ENCODE measurements at regions not wholly inside any gene's neighbourhood (a gene's known extent, or its start where the extent isn't known, plus 50 kb on each side); places are given as distances from the start of the nearest gene placed in this dataset.

DNA sequence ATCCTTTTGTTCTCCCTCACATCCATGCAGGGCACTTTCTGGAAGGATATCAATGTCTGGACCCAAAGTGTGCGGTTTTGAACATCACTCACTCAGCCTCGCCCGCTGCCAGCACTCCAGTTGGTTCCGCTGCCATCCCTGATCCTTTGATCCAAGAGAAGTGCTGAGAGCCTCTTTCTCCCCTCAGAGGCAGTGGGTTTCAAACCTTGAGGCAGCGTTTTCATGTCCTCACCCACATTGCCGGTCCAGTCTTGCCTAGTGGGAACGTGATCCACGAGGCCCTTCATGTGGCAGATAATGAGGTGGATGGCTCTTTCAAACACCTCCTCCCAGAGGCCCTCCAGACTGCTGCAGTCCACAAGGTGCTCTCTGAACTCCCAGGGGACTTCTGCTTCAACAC, 122.2 kb downstream of the ACTL8 start:
- DNase-seq, result no peak

DNA sequence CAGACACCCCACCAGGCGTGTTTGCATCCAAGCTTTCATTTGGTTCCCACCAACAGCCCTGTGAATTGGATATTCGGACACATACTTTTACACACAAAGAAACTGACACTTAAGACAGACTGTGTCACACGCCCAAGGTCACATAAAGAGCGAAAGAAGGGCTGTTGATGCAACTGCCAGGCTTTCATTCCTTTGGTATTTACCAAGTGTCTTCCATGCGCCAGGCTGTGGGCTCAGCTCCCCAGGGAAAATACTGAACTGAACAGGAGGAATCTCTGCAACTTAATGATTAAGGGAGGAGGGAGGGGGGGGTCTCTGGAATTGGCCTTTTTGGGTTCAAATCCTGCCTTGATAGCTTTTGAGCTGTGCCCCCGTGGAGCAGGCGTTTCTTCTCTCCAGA, 122.8 kb downstream of the ACTL8 start:
- DNase-seq, result no peak

DNA sequence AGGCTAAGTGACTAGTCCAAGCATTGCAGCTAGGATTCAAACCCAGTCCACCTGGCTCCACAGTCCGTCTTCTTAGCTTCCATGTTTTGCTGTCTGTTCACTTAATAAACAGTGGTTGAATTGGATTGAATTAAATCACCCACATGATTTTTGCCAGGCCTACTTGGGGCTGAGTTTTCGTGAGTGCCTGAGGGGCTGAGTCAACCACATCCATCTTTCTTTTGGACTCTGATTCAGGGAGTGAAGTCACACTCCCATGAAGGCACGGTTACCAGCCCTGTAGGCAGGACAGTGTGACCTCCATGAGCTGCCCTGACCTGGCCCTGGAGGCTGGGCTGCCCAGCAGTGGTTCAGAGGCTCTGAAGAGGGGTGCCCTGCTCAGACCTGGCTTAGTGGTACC, 123.7 kb downstream of the ACTL8 start:
- no peak for DNase-seq

DNA sequence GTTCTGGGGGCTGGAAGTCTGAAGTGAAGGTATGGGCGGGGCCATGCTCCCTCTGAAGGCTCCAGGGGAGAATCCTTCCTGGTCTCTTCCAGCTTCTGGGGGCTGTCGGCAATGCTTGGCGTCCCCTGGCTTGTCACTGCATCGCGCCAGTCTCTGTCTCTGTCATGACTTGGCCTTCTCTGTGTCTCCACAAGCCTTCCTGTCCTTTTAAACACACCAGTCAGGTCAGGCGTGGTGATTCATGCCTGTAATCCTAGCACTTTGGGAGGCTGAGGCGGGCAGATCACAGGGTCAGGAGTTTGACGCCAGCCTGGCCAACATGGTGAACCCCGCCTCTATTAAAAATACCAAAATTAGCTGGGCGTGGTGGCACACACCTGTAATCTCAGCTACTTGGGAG, 125.3 kb downstream of the ACTL8 start:
- no peak for DNase-seq

DNA sequence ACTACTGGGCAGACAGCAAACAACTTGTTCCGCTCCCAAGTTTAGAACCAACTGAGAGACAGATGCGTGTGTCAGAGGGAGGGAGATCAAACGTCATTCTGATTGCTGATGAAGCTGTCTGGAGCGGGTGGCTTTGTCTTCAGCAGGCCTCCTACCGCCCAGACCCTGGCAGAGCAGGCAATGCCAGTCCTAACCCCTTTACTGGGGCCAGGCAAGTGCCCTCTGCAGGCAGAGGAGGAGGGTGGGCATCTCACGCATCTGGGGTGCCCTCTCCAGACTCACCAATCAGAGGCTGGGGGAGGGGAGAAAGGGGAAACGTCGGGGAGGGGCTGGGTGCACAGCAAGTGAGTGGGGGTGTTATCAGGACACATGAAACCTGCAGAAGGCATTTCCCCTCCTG, 126.6 kb downstream of the ACTL8 start:
- DNase-seq, result no peak

DNA sequence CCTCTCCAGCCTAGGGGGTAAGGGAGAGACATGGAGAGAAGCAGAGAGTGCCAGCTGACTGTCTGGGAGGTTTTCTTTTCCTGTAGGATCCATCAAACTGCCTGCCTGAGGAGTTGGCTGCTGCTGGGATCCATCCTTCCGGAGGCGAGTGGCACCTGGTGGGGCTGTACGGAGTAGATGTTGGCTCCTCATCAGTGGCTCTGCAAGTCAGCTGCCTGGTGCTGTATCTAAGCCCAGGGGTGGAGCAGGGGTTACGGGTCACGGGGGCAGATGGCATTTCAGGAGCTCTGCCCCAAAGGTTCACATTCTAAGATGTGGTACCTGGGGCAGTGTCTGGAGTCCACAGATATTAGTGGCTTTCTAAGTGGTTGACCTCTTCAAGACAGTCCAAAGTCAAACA, 128.0 kb downstream of the ACTL8 start:
- no peak for DNase-seq

DNA sequence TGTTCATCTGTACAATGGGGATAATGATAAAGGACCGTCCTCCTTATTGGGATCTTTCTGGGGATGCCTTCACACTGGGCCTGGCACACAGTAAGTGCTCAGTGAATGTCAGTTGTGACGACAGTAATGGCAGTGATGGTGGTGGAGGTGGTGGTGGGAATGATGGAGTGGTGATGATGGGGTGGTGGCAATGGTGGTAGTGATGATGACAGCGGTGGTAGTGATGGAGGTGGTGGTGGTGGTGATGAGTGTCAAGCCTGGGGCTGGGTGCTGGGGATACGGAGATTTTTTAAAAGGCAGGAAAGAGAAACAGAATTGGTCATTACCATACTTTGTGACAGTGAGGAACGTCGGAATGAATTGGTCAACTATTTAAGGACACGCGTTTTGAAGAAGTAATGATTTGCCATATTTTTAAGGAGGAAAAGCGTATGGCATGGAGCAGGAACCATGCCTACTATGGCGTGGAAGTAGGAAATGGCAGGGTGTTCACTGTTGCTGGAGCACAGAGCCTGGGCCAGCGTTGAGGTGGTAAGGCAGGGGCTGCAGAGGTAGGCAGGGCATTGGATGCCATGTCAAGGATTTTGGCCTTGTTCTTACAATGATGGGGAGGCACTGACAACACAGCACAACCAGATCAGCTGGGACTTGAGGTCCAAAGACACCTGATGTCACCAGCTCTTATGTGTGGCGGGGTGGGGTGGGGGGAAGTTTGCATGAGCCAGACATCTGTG, 128.7 kb downstream of the ACTL8 start:
- DNase-seq, result no peak

GRCh38 chr1:17885663-17886320, 130.7 kb downstream of the ACTL8 start:
- no peak for DNase-seq

- no peak for DNase-seq
Measured at GRCh38 chr1:17886386-17886785, 131.3 kb downstream of the ACTL8 start.

- no peak for DNase-seq
Measured at GRCh38 chr1:17886838-17887441, 131.8 kb downstream of the ACTL8 start.

- DNase-seq, result no peak
Measured at GRCh38 chr1:17887661-17888371, 132.7 kb downstream of the ACTL8 start.

- DNase-seq, result no peak
Measured at GRCh38 chr1:17890056-17890814, 135.1 kb downstream of the ACTL8 start.

GRCh38 chr1:17890815-17891191, 135.7 kb downstream of the ACTL8 start:
- no peak for DNase-seq

- no peak for DNase-seq
Measured at GRCh38 chr1:17891205-17892110, 136.3 kb downstream of the ACTL8 start.

GRCh38 chr1:17892225-17892624, 137.1 kb downstream of the ACTL8 start:
- no peak for DNase-seq

GRCh38 chr1:17892851-17893250, 137.7 kb downstream of the ACTL8 start:
- DNase-seq, result no peak

GRCh38 chr1:17893891-17894631, 138.9 kb downstream of the ACTL8 start:
- DNase-seq, result no peak

DNA sequence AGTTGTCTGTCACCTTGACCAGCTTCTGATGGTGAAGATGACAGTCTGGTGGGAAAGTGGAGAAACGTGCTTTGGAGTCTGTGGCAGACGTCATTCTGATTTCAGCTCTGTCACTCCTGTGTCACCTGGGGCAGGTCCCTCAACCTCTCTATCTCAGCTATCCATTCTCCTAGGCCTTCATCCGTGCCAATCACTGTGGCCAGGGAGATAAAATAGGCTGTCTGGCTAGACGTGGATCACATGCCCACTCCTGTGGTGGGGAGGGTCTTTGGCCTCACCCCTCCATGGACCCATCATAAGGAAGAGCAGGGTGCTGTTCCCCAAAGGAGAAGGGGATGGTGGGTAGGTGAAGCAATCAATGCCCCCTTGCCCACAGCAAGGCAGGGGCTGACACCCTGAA, 140.3 kb downstream of the ACTL8 start:
- no peak for DNase-seq

- no peak for DNase-seq
Measured at GRCh38 chr1:17895986-17896385, 140.9 kb downstream of the ACTL8 start.

DNA sequence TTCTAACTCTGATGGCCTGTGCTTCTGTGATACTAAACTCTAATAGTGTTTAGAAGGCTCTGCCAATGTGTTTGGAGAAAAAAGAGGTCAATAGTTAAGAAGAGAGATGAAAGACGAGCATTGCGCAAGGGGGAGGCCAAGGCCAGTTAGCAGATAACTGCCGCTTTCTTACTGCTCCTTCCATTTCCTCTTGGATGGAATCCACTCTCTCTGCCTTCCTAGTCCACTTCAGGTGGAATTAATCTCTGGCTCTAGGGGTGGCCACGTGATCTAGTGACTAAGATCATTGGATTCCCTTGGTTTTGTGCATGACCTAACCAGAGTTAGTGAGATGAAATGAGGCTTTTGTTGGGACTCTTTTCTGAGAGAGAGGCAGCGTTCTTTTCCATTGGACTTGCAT, 148.3 kb downstream of the ACTL8 start:
- DNase-seq, result no peak

- no peak for DNase-seq
Measured at GRCh38 chr1:17904290-17904689, 149.2 kb downstream of the ACTL8 start.

Measured in CD4-positive, alpha-beta T cell treated with Interferon gamma for 1 hour (primary cell).